Medulla oblongata (tissue), 1 donor: ENCODE measurements at regions not wholly inside any gene's neighbourhood (a gene's known extent, or its start where the extent isn't known, plus 50 kb on each side); places are given as distances from the start of the nearest gene placed in this dataset.
"Not testable (repeated sequence)": the region's sequence is repeated elsewhere in the genome, so short reads cannot be mapped to it uniquely, and the experiment has no call there.

Experiments used
- DNase-seq: peaks from one replicate; pipeline ENCODE4 v3.0.0-alpha.2; 2015; ENCODE audit errors: extremely low spot score

- DNase-seq, result no peak
Observed at GRCh38 chr16:80258407-80258806, 282.4 kb upstream of the DYNLRB2 start.

DNA sequence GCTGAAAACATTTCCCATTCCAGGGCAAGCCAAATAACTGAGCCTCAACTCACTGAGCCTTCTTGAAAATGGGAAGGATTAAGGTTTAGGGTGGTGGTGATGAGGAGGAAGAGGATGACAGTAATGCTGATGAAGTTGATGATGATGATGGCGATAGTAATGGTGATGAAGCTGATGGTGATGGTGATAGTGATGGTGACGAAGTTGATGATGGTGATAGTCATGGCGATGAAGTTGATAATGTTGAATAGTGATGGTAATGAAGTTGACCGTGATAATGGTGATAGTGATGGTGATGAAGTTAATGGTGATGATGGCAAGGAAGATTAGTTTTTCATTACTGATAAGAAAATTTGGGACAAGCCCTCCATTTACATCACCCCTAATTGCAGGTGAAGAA, 285.8 kb upstream of the DYNLRB2 start:
- no peak for DNase-seq

GRCh38 chr16:80253741-80254140, 287.1 kb upstream of the DYNLRB2 start:
- DNase-seq, result peak; percentile 63

DNA sequence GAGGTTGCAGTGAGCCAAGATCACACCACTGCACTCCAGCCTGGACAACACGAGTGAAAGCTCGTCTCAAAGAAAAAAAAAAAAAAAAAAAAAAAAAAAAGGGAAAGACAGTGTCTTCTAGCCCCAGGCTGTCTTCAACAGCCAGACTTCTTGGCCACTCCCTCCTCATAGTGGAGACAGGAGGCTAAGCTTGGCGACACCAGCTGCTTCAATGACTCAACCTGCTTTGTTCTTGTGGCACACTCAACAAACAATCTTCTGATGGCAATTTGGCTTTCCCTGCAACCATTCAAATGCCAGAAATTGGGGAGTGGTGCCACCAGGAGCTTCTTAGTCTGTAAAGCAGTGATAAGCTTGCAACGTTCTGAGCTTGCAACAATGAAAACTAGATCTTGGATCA, 290.4 kb upstream of the DYNLRB2 start:
- no peak for DNase-seq

DNA sequence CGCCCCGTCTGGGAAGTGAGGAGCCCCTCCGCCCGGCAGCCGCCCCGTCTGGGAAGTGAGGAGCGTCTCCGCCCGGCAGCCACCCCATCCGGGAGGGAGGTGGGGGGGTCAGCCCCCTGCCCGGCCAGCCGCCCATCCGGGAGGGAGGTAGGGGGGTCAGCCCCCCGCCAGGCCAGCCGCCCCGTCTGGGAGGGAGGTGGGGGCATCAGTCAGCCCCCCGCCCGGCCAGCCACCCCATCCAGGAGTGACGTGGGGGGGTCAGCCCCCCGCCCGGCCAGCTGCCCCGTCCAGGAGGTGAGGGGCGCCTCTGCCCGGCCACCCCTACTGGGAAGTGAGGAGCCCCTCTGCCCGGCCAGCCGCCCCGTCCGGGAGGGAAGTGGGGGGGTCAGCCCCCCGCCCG, 297.5 kb upstream of the DYNLRB2 start:
- DNase-seq, result not testable (repeated sequence)

DNA sequence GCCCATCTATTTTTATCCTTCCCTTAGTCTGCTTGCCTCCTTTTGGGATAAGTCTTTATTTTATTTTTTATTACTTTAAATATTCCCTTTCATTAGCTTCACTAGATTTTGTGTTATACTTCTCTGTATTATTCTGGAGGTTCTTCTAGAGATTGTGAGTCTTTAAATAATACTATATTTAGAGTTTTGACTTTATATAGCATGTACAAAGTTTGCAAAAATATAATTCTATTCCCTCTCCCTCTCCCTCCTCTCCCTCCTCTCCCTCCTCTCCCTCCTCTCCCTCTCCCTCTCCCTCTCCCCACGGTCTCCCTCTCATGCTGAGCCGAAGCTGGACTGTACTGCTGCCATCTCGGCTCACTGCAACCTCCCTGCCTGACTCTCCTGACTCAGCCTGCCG, 298.5 kb upstream of the DYNLRB2 start:
- not testable (repeated sequence) for DNase-seq

DNA sequence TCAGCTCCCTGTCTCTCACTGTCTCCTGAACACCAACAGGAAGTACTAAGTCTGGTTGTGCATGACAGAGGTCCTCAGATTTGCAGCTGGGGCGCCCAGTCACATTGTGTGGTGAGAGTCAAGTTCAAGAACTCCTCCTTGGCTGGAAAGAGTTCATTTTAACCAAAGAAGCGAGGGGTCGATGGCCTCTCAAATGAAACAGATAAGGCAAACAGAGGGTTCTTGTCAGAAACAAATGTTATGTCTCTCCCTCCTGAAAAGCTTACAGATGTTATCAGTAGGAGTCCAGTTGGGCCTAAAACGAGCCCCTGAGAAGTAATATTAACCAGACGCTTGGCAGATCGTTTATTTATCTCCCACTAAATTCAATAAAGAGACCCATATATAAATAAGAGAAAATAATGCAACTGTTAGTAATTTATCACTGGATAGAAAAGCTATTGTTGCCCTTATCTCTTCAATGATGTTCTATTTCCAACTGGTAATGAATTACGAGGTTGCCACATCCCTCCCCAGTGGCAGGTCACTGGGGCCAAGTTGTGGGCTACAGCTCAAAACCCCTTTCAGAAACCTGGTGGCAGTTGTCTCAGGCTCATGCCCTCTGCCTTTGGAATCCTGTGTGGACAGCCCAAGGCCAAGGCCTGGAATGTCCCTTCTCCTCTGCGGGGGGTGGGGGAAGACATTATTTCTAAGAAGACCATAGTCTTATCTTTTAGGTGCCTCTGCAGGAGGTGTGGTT, 307.5 kb upstream of the DYNLRB2 start:
- DNase-seq, result no peak

DNA sequence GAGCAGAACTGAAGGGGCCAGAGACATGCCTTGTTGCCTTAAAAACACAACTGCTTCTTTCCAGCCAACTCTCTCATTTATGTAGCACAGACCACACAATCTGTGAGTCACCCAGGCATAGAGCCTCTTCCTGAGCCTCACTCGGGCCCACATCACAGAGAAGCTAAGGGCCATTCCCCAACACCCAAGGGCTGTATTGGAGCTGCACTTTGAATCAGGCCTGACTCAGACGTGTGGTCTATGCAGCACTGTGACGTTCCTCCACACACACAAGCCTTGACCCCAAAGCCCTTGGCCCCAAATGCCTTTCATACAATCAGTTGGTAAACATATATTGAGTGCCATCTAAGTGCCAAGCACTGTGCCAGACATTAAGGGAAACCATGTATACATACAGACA, 308.9 kb upstream of the DYNLRB2 start:
- no peak for DNase-seq

- no peak for DNase-seq
Observed at GRCh38 chr16:80231121-80231520, 309.7 kb upstream of the DYNLRB2 start.

DNA sequence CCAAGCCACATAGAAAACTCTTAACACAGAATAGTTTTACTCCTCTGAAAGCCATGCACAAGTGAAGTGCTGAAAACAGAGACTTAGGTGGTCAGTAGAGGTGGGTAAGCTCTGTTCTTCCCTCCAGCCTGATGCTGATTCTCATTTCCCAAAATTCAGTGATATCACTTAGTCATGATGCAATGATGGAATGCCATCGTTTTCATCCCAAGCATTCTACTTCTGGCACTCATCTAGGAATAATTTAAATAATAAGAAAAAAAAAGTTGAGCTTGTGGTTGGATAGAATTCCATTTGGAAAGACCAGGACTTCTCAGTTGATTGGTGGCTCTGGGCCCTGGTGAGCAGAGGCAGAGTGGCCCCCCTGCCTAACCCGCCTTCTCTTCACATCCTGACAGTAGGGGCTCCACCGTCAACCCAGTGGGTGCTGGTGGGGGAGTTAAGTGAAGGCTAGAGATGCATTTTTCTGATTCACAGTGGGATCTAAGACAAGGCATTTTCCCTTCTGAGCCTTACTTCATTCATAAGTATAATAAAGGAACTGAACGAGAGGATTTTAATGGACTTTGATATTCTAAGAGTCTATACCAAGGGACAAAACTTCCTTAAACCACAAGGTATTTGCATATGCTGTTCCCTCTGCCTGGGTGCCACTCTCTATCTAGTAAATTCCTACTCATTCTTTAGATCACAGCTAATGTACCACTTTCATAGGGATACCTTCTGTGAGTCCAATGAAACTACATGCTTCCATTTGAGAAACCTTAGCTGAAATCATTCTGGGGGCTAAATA, 310.3 kb upstream of the DYNLRB2 start:
- DNase-seq, result no peak

DNA sequence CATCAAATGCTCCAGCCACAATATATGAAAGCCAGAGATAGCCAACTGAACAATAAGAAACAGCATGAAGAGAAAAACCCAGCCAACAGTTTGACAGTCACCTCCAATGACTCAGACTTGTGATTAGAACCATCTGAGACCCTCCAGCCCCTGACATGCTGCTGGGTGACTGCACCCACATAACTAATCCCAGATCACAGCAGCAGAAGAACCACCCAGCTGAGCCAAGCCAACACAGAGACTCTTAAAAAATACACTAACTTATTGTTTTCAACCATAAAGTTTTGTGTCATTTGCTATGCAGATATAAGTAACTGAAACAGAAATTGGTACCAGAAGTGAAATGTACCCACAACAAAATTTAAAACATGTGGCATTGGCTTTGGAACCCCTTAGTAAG, 314.3 kb upstream of the DYNLRB2 start:
- DNase-seq, result no peak

- DNase-seq, result no peak
Observed at GRCh38 chr16:80210787-80211186, 330.0 kb upstream of the DYNLRB2 start.

DNA sequence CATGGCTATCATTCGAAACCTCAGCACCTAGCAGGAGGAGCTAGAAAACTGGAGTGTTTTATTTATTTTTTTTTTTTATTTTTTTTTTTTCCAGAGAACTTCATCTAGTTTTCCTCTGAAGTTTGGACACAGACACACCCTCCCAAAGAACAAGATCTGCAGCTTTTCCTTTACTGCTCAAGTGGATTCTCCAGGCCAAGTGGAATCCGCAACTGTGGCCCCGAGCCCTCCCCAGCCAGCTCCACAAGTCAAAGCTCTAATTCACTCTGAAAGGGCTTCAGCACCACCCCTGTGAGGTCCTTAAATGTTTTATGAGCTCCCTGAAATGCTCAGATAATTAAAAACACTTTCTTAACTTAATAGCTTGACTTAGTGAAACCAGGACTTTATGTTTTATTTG, 332.1 kb upstream of the DYNLRB2 start:
- DNase-seq, result no peak

- DNase-seq, result no peak
Observed at GRCh38 chr16:80208015-80208414, 332.8 kb upstream of the DYNLRB2 start.

GRCh38 chr16:80203821-80204220, 337.0 kb upstream of the DYNLRB2 start:
- DNase-seq, result no peak

DNA sequence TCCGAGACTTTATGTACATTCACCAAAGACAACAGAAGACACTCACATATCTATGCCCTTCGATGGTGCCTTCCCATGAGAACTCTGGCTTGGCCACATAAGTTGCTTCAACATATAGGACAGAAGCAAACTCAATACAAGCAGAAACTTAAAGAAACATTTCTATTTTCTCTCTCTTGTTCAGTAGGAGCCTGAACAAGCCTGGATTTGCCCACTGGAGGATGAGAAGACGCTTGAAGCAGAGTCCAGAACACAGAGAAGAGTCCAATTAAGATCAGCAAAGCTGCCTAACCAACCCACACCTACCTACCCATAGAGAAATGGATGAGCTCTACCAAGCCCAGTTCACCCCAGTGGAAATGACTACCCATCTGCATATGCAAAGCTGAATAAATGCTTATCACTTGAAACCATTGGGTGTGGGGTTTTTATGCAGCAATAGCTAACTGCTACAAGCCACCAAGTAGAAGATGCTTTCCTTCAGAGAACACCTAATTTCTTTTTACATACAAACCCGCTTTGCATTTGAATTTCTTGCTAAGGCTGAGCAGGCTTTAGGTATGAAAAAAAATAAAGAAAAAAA, 337.9 kb upstream of the DYNLRB2 start:
- DNase-seq, result no peak

DNA sequence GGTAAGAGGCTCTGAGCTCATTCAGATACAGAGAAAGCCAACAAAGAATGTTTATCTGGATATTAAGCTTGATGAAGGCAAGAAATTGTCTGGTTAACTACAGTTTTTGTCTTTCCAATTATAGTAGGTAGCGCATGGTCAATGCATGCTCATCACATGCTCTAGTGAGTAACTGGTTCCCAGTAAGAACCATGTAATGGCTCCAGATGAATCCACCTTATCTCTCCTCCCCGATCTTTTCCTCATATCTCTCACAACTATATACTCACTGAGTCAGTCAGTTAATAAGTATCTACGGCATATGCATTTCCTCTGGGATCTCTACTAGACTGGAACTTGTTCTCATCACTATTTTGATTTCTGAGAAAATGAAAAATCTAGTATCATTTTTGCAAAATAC, 340.7 kb upstream of the DYNLRB2 start:
- DNase-seq, result no peak

- DNase-seq, result no peak
Observed at GRCh38 chr16:80199614-80200013, 341.2 kb upstream of the DYNLRB2 start.

GRCh38 chr16:80198311-80199299, 342.2 kb upstream of the DYNLRB2 start:
- DNase-seq, result no peak

DNA sequence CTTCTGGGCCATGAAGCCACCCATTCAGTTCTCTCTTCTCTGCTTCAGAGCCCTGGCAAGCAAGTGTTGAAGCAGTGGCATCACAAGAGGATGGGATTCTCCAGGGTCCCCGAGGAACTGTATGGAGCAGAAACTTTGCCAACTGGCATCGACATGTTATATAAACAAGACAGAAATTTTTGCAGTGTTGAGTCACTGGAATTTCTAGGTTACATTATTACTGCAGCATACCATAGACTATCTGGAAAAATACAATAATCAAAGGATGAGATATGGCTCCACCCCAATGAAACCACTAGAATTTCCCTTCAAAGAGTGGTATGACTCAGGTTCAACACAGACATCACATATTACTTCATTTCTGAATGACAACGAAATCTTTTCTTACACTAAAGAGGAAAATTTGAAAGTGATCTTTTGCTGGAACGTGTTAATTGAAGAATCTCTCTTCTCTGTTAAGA, 343.0 kb upstream of the DYNLRB2 start:
- no peak for DNase-seq

- DNase-seq, result no peak
Observed at GRCh38 chr16:80191928-80192327, 348.9 kb upstream of the DYNLRB2 start.
